K562 (cell line): ENCODE measurements at regions not wholly inside any gene's neighbourhood (a gene's known extent, or its start where the extent isn't known, plus 50 kb on each side); places are given as distances from the start of the nearest gene placed in this dataset.

Experiments used
- BRD4 ChIP-seq: fragments of 200-600 bp; sonication (generic); IDR thresholded peaks from 2 replicates; pipeline ENCODE4 v1.6.1; 2017; ENCODE audit warnings: inconsistent platforms
- LARP7 ChIP-seq: fragments of 450-650 bp; IDR thresholded peaks from 2 replicates; pipeline ENCODE4 v1.6.1; 2016
- MXI1 ChIP-seq: IDR thresholded peaks from 2 replicates; pipeline ENCODE4 v1.6.1; 2011; ENCODE audit warnings: low read depth, mild to moderate bottlenecking, improper control_type of control experiment, low read length
- NR2F6 ChIP-seq: fragments of 450-650 bp; formaldehyde crosslinking; IDR thresholded peaks from 2 replicates; pipeline ENCODE4 v1.4.0; 2020; ENCODE audit warnings: mild to moderate bottlenecking
- POLR2A ChIP-seq: fragments of 450-650 bp; conservative IDR thresholded peaks from 2 replicates; pipeline ENCODE4 v1.6.1; 2016
- POLR2AphosphoS5 ChIP-seq: IDR thresholded peaks from 2 replicates; pipeline ENCODE4 v1.6.1; 2011; ENCODE audit warnings: mild to moderate bottlenecking, low read depth, low read length, moderate library complexity; ENCODE audit not compliant: control insufficient read depth, insufficient read depth
- ZSCAN29 ChIP-seq: fragments of 450-650 bp; IDR thresholded peaks from 2 replicates; pipeline ENCODE4 v1.6.1; 2017

DNA sequence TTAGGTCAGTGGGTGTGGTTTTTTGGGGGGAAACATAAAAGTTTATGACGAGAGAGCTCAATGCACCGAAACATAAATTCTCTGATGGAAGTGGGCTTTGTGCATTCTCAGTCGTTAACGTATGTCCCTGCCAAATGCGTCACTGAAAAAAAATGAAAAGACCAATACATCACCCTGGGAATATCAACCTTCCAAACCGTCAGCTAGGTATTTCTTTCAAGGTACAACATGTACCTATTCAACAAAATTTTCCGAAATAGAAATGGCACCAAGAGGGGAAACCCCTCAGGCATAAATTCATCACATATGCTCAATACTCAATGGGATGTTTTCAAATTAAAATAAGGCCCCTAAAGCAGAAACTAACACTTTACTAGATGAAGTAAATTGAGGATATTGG lies 266.6 kb upstream of the SUCLG2 start:
- TF ChIP-seq BRD4 (no peak), NR2F6 (no peak), MXI1 (no peak), ZSCAN29 (no peak), POLR2AphosphoS5 (no peak), POLR2A (no peak), LARP7 (no peak)
